Natural killer cell (primary cell): ENCODE measurements at regions not wholly inside any gene's neighbourhood (a gene's known extent, or its start where the extent isn't known, plus 50 kb on each side); places are given as distances from the start of the nearest gene placed in this dataset.

Experiments
- ATAC-seq, 3 donors: fragments of 150-1000 bp in 2 of 3; fragments of 200-7000 bp in 1 of 3; cut with Tn5 transposase; 1 replicate in 1 of 3; 2 replicates in 2 of 3; pipeline ENCODE4 v1.10.0; 2021; ENCODE audit warnings: mild to moderate bottlenecking in 2 of 3, moderate library complexity in 2 of 3
- DNase-seq, 2 donors: peaks; one replicate each; pipeline versions ENCODE4 v3.0.0 to v3.0.0-alpha.2; 2013 to 2021; ENCODE audit warnings: mixed read lengths in 1 of 2
- H3K27ac ChIP-seq: one replicate; pipeline ENCODE4 v1.5.1; 2013; ENCODE audit warnings: mild to moderate bottlenecking, low read length
- H3K27me3 ChIP-seq: one replicate; pipeline ENCODE4 v1.6.1; 2013; ENCODE audit warnings: low read length; ENCODE audit not compliant: control insufficient read depth, insufficient read depth
- H3K36me3 ChIP-seq: one replicate; pipeline ENCODE4 v1.6.1; 2013; ENCODE audit warnings: low read length; ENCODE audit not compliant: control insufficient read depth, insufficient read depth
- H3K4me1 ChIP-seq: one replicate; pipeline ENCODE4 v1.6.1; 2013; ENCODE audit warnings: low read length; ENCODE audit not compliant: control insufficient read depth, insufficient read depth
- H3K4me3 ChIP-seq: one replicate; pipeline ENCODE4 v1.5.1; 2013; ENCODE audit warnings: low read length
- H3K9me3 ChIP-seq: one replicate; pipeline ENCODE4 v1.6.1; 2013; ENCODE audit warnings: low read length; ENCODE audit not compliant: control insufficient read depth, insufficient read depth
- H3K27ac Mint-ChIP-seq, 2 donors: one replicate each; pipeline ENCODE4 v1.8.0; 2022; ENCODE audit warnings: mild to moderate bottlenecking in 2 of 2, mixed read lengths in 2 of 2, moderate library complexity in 1 of 2
- H3K27me3 Mint-ChIP-seq, 2 donors: one replicate each; pipeline ENCODE4 v1.8.0; 2022; ENCODE audit warnings: low read depth in 2 of 2, mixed read lengths in 2 of 2
- H3K36me3 Mint-ChIP-seq: one replicate; pipeline ENCODE4 v1.8.0; 2022; ENCODE audit warnings: mixed read lengths
- H3K4me1 Mint-ChIP-seq, 2 donors: one replicate each; pipeline ENCODE4 v1.8.0; 2022; ENCODE audit warnings: mixed read lengths in 2 of 2
- H3K4me3 Mint-ChIP-seq: one replicate; pipeline ENCODE4 v1.8.0; 2022; ENCODE audit warnings: mild to moderate bottlenecking, moderate library complexity, mixed read lengths
- H3K9me3 Mint-ChIP-seq, 2 donors: one replicate each; pipeline ENCODE4 v1.8.0; 2022; ENCODE audit warnings: mixed read lengths in 2 of 2
- CTCF ChIP-seq: fragments of 200-600 bp; IDR thresholded peaks from one replicate; pipeline ENCODE4 v1.8.0; 2022; ENCODE audit warnings: antibody characterized with exemption
- WGBS: methylation state at CpG from one replicate; pipeline ENCODE4 v1.1.7; 2013; ENCODE audit warnings: missing lambda C conversion rate; ENCODE audit not compliant: insufficient coverage; 5-methylcytosine and 5-hydroxymethylcytosine counted together
- intact Hi-C: fragments of 100-400 bp; cut with micrococcal nuclease; formaldehyde crosslinking; loops from one replicate; pipeline ENCODE4 v1.14.2; 2022

- DNase-seq: no peak
- no peak overlapping the region for H3K27ac ChIP-seq
- TF ChIP-seq CTCF: no peak
- WGBS: 85% methylated on average over 4 of the region's 6 CpGs
- H3K4me3 Mint-ChIP-seq: no peak overlapping the region
- H3K4me3 ChIP-seq: no peak overlapping the region
- no peaks in the 10 kb centered on the region for H3K36me3 ChIP-seq
- peaks cover 3% of the 10 kb centered on the region for H3K36me3 Mint-ChIP-seq
- no peak for ATAC-seq
- H3K9me3 ChIP-seq: no peaks in the 10 kb centered on the region
- H3K27me3 ChIP-seq: no peaks in the 10 kb centered on the region
- H3K9me3 Mint-ChIP-seq: peaks cover 6% of the 10 kb centered on the region in 2 donors
- H3K4me1 Mint-ChIP-seq: no peaks in the 10 kb centered on the region
- H3K27ac Mint-ChIP-seq: no peak overlapping the region
- intact Hi-C loops: no loop called here
- no peaks in the 10 kb centered on the region for H3K4me1 ChIP-seq
- H3K27me3 Mint-ChIP-seq: no peaks in the 10 kb centered on the region
Measured at GRCh38 chr21:16587141-16587581, 857.4 kb downstream of the USP25 start.

GRCh38 chr21:16587681-16588375, 858.0 kb downstream of the USP25 start:
- Mint-ChIP-seq H3K9me3 (peaks cover 6 to 7% of the 10 kb centered on the region in 2 donors), H3K27ac (no peak overlapping the region), H3K4me3 (no peak overlapping the region), H3K36me3 (peaks cover 10% of the 10 kb centered on the region), H3K4me1 (no peaks in the 10 kb centered on the region), H3K27me3 (no peaks in the 10 kb centered on the region)
- no peaks in the 10 kb centered on the region for H3K9me3 ChIP-seq
- no peaks in the 10 kb centered on the region for H3K36me3 ChIP-seq
- no peak for DNase-seq
- H3K27ac ChIP-seq: no peak overlapping the region
- no peaks in the 10 kb centered on the region for H3K4me1 ChIP-seq
- ATAC-seq: no peak
- H3K4me3 ChIP-seq: no peak overlapping the region
- no peaks in the 10 kb centered on the region for H3K27me3 ChIP-seq
- TF ChIP-seq CTCF: no peak
- intact Hi-C loops: no loop called here
- WGBS: 82% methylated on average over 7 of the region's 7 CpGs

- intact Hi-C loops: no loop called here
- H3K4me3 Mint-ChIP-seq: no peak overlapping the region
- no peaks in the 10 kb centered on the region for H3K4me1 ChIP-seq
- H3K9me3 ChIP-seq: no peaks in the 10 kb centered on the region
- ATAC-seq (no peak), DNase-seq (no peak)
- H3K27ac Mint-ChIP-seq: no peak overlapping the region
- peaks cover 5 to 7% of the 10 kb centered on the region in 2 donors for H3K9me3 Mint-ChIP-seq
- H3K4me1 Mint-ChIP-seq: no peaks in the 10 kb centered on the region
- WGBS: 91% methylated on average over 18 of the region's 18 CpGs
- no peaks in the 10 kb centered on the region for H3K36me3 ChIP-seq
- H3K27me3 Mint-ChIP-seq: no peaks in the 10 kb centered on the region
- H3K36me3 Mint-ChIP-seq: peaks cover 11% of the 10 kb centered on the region
- H3K27me3 ChIP-seq: no peaks in the 10 kb centered on the region
- TF ChIP-seq CTCF: no peak
- no peak overlapping the region for H3K27ac ChIP-seq
- no peak overlapping the region for H3K4me3 ChIP-seq
Measured at GRCh38 chr21:16588433-16588860, 858.7 kb downstream of the USP25 start.
